Common myeloid progenitor, CD34-positive (primary cell): ENCODE measurements at regions not wholly inside any gene's neighbourhood (a gene's known extent, or its start where the extent isn't known, plus 50 kb on each side); places are given as distances from the start of the nearest gene placed in this dataset.

Experiments
- CTCF ChIA-PET: fragments of 350-600 bp; sonication (Branson Sonifier 250); formaldehyde crosslinking; loops from one replicate; lab custom pipeline; 2021; ENCODE audit warnings: antibody characterized with exemption; lab: Charles Lee
- POLR2A ChIA-PET: fragments of 350-600 bp; sonication (Branson Sonifier 250); formaldehyde crosslinking; loops from one replicate; lab custom pipeline; 2021; ENCODE audit warnings: antibody characterized with exemption; lab: Charles Lee
- DNase-seq, 3 donors: peaks; one replicate each; pipeline versions ENCODE4 v3.0.0 to v3.0.0-alpha.2; 2013
- H3K27ac ChIP-seq, 2 experiments: 1 replicate in 1 of 2; 2 replicates in 1 of 2; pipeline ENCODE4 v1.7.0; 2013; ENCODE audit warnings: inconsistent platforms in 2 of 2, low read length in 2 of 2, mild to moderate bottlenecking in 2 of 2, low read depth in 1 of 2, moderate library complexity in 1 of 2; ENCODE audit not compliant: severe bottlenecking in 2 of 2, insufficient read depth in 1 of 2, poor library complexity in 1 of 2
- H3K27me3 ChIP-seq, 5 experiments: replicated peaks in 2 of 5; 1 replicate in 3 of 5; 2 replicates in 2 of 5; pipeline versions ENCODE4 v1.6.1 to v1.7.0; 2013; ENCODE audit warnings: low read length in 4 of 5, mild to moderate bottlenecking in 2 of 5, moderate library complexity in 2 of 5, inconsistent platforms in 1 of 5; ENCODE audit not compliant: insufficient read depth in 5 of 5, control insufficient read depth in 4 of 5
- H3K36me3 ChIP-seq, 4 experiments: 1 replicate in 2 of 4; 2 replicates in 2 of 4; pipeline versions ENCODE4 v1.6.1 to v1.7.0; 2013; ENCODE audit warnings: low read length in 3 of 4, control low read depth in 1 of 4, mild to moderate bottlenecking in 1 of 4; ENCODE audit not compliant: control insufficient read depth in 4 of 4, insufficient read depth in 4 of 4
- H3K4me1 ChIP-seq, 4 experiments: 1 replicate in 3 of 4; 2 replicates in 1 of 4; pipeline versions ENCODE4 v1.6.1 to v1.7.1; 2013; ENCODE audit warnings: low read length in 3 of 4, mild to moderate bottlenecking in 3 of 4, control low read depth in 1 of 4, inconsistent platforms in 1 of 4, moderate library complexity in 1 of 4; ENCODE audit not compliant: control insufficient read depth in 4 of 4, insufficient read depth in 4 of 4; ENCODE audit errors: control extremely low read depth in 1 of 4
- H3K4me3 ChIP-seq, 7 experiments: 1 replicate in 4 of 7; 2 replicates in 3 of 7; pipeline versions ENCODE4 v1.5.1 to v1.7.0; 2013; ENCODE audit warnings: mild to moderate bottlenecking in 7 of 7, low read length in 6 of 7, moderate library complexity in 6 of 7, inconsistent platforms in 2 of 7, low read depth in 2 of 7, control low read depth in 1 of 7; ENCODE audit not compliant: insufficient read depth in 4 of 7, control insufficient read depth in 1 of 7; ENCODE audit errors: extremely low read depth in 1 of 7
- H3K9me3 ChIP-seq, 5 experiments: 1 replicate in 4 of 5; 2 replicates in 1 of 5; pipeline versions ENCODE4 v1.6.1 to v1.7.1; 2013; ENCODE audit warnings: low read length in 4 of 5, mild to moderate bottlenecking in 2 of 5, inconsistent platforms in 1 of 5, low read depth in 1 of 5, moderate library complexity in 1 of 5; ENCODE audit not compliant: control insufficient read depth in 4 of 5, insufficient read depth in 2 of 5; ENCODE audit errors: control extremely low read depth in 1 of 5
- WGBS: methylation state at CpG from one replicate; pipeline ENCODE4 v1.1.5; 2013; ENCODE audit not compliant: insufficient coverage; 5-methylcytosine and 5-hydroxymethylcytosine counted together

DNA sequence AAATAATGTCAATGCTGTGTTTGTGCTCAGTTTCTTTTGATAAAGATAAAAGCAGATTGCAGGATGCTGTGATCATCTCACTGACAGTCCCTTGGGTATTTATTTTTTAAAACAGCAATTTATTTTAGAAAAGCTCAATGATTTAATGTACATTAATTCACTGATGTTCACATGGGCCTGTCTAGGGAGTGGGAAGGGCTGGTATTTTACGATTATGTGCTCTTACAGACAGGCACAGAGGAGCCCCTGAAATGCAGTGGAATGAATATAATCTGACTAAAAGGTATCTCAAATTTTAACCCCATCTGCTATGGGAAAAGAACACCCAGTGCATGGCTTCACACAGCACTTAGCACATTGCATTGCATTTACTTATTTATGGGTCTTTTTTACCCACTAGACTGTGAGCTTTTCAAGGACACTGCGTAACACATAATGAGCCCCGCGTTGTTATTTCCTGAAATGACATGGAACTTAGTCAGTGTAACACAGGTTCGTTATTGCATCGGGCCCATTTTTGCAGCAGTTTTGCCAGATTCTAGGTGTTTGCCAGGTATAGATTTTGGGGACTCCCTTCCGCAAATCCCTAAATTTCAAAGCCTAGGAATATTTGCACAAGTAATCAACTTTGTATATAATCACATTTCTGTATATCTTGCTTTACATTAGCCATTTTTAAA, 425.3 kb upstream of the FBXO33 start:
- no peaks in the 10 kb centered on the region for H3K4me1 ChIP-seq
- ChIA-PET CTCF (no interaction called here), POLR2A (no interaction called here)
- H3K27me3 ChIP-seq, result no peaks in the 10 kb centered on the region
- DNase-seq, result no peak
- H3K27ac ChIP-seq, result no peak overlapping the region
- WGBS, result 93% methylated on average over 5 of the region's 7 CpGs
- H3K9me3 ChIP-seq, result no peaks in the 10 kb centered on the region
- H3K36me3 ChIP-seq, result no peaks in the 10 kb centered on the region
- no peak overlapping the region for H3K4me3 ChIP-seq

DNA sequence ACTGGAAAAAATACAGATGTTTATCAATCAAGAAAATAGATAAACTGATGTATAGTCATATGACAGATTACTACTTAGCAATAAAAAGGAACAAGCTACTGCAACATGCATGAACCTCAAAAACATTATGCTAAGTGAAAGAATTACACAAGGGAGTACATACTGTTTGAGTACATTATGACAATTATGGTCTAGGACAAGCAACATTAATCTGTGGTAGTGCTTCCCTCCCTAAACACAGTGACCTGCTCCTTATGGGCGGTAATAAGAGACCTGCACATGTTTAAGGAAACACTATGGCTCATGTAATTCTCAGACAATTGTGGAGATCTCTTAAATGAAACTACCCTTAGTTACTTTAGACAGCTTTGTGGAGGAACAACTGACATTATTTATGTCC, 421.2 kb upstream of the FBXO33 start:
- CTCF ChIA-PET, result interaction anchor here (0.6 kb wide), 1 partner anchor 98 kb away, joined by 3 read pairs; no protein-coding TSS in a partner anchor
- Histone ChIP-seq H3K36me3 (no peaks in the 10 kb centered on the region), H3K9me3 (no peaks in the 10 kb centered on the region), H3K4me3 (no peak overlapping the region), H3K4me1 (no peaks in the 10 kb centered on the region), H3K27me3 (no peaks in the 10 kb centered on the region), H3K27ac (no peak overlapping the region)
- WGBS, result no CpG with 5 or more reads among the region's 1 CpG
- DNase-seq, result no peak
- POLR2A ChIA-PET, result no interaction called here

DNA sequence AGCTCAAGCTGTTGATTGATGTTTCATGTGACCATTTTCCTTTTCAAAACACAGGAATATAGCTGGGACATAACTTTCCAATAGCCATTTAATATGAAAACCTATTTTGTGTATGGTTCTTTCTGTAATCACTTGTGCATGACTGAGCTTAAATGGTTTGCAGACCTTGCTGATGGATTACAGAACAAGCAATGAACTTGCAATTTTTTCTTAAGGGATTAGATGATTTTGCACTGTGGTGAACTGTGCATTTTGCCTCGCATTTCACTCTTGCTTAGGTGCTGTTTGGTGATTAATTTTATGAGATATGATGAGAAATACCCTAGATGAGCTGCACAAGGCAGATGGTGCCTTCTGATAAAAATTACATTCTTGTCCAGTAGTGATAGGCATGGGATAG, 419.0 kb upstream of the FBXO33 start:
- Histone ChIP-seq H3K4me1 (no peaks in the 10 kb centered on the region), H3K27me3 (no peaks in the 10 kb centered on the region), H3K36me3 (no peaks in the 10 kb centered on the region), H3K9me3 (no peaks in the 10 kb centered on the region), H3K27ac (no peak overlapping the region), H3K4me3 (no peak overlapping the region)
- ChIA-PET POLR2A (no interaction called here), CTCF (interaction anchor here (1.2 kb wide), 1 partner anchor 13 kb away, joined by 4 read pairs; no protein-coding TSS in a partner anchor)
- no CpG with 5 or more reads among the region's 1 CpG for WGBS
- DNase-seq, result no peak

DNA sequence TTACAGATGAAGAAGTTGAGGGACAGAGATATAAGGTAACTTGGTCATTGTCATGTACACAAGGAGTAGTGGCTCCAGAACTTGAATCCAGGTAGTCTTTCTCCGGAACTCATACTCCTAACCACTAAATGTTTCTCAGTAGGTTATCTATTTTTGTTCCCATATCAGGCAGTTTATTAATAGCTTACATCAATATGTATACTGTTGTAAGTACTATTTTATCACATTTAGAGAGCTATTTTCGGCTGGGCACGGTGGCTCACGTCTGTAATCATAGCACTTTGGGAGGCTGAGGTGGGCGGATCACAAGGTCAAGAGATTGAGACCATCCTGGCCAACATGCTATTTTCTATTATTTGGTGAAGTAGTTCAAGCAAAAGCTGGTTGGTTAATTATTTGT, 415.6 kb upstream of the FBXO33 start:
- no CpG with 5 or more reads among the region's 5 CpGs for WGBS
- H3K9me3 ChIP-seq, result no peaks in the 10 kb centered on the region
- H3K27ac ChIP-seq, result no peak overlapping the region
- DNase-seq, result no peak
- ChIA-PET POLR2A (no interaction called here), CTCF (interaction anchor here (0.8 kb wide), 1 partner anchor 13 kb away, joined by 3 read pairs; no protein-coding TSS in a partner anchor)
- H3K4me1 ChIP-seq, result no peaks in the 10 kb centered on the region
- no peak overlapping the region for H3K4me3 ChIP-seq
- H3K27me3 ChIP-seq, result no peaks in the 10 kb centered on the region
- H3K36me3 ChIP-seq, result no peaks in the 10 kb centered on the region

DNA sequence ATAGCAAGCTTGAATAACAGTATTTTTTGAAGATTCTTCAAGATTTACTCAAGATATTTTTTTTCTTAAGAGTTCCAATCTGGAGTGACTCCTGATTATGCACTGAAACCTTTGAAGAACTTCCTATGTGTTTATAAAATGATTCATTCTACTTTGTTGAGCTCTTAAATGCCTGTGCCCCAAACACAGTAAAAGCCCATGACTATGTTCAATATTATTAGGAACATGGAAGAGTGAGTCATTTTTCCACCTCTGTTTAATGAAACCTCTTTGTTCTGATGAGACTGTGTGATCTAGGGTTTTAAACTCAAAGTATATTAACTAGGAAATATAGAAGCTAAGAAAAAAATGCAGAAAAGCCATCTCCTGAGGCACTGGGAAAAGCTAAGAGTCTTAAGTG, 415.0 kb upstream of the FBXO33 start:
- Histone ChIP-seq H3K4me3 (no peak overlapping the region), H3K9me3 (no peaks in the 10 kb centered on the region), H3K4me1 (no peaks in the 10 kb centered on the region), H3K36me3 (no peaks in the 10 kb centered on the region), H3K27ac (no peak overlapping the region), H3K27me3 (no peaks in the 10 kb centered on the region)
- ChIA-PET POLR2A (no interaction called here), CTCF (no interaction called here)
- DNase-seq, result no peak

DNA sequence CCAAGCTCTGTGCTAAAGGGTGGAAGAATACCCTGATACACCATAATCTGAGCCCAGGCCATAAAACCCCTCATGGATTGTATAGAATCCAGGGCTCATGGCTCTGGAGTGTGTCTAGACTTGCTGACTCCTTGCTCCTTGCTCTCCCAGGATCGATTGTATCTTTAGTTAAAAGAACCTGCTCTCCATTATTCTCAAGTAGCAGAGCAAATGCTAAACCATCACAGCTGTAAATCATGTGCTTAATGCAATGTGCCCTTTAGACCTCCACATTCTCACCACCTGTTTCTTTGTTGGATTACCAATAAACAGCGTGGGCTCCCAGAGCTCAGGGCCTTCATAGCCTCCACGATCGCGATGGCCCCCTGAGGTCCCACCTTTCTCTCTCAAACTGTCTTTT, 411.6 kb upstream of the FBXO33 start:
- H3K36me3 ChIP-seq, result no peaks in the 10 kb centered on the region
- no peak for DNase-seq
- ChIA-PET POLR2A (no interaction called here), CTCF (no interaction called here)
- no peaks in the 10 kb centered on the region for H3K9me3 ChIP-seq
- no peaks in the 10 kb centered on the region for H3K4me1 ChIP-seq
- H3K27ac ChIP-seq, result no peak overlapping the region
- H3K4me3 ChIP-seq, result no peak overlapping the region
- H3K27me3 ChIP-seq, result no peaks in the 10 kb centered on the region
- 89% methylated on average over 5 of the region's 5 CpGs for WGBS

DNA sequence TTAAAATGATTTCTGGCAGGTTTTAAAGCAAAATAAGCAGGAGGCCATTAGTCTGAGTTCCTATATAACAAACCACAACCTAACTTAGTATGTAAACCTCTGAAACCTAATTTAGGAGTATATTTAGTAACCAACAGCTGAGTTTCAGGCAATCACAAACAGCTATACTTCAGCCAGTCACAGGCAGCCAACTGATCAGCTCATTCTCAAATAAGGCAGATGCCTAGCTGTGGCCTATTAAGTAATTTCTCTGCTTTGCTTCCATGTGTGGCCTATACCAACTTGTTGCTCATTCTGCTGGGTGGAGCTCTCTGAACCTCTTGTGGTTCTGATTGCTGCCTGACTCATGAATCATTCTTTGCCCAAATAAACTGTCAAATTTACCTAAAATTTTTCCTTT, 408.9 kb upstream of the FBXO33 start:
- H3K4me1 ChIP-seq, result no peaks in the 10 kb centered on the region
- ChIA-PET POLR2A (no interaction called here), CTCF (no interaction called here)
- no peak overlapping the region for H3K27ac ChIP-seq
- H3K9me3 ChIP-seq, result no peaks in the 10 kb centered on the region
- H3K4me3 ChIP-seq, result no peak overlapping the region
- no peaks in the 10 kb centered on the region for H3K36me3 ChIP-seq
- no peaks in the 10 kb centered on the region for H3K27me3 ChIP-seq
- DNase-seq, result no peak
